GM12872 (cell line): ENCODE measurements at regions not wholly inside any gene's neighbourhood (a gene's known extent, or its start where the extent isn't known, plus 50 kb on each side); places are given as distances from the start of the nearest gene placed in this dataset.

Source experiments
- CTCF ChIP-seq: IDR thresholded peaks from 3 replicates; pipeline ENCODE4 v1.5.1; 2011; ENCODE audit warnings: low read depth, mild to moderate bottlenecking, low read length, moderate library complexity; ENCODE audit not compliant: insufficient read depth

GRCh38 chr3:152210697-152211096, 58.0 kb upstream of the MBNL1 start:
- no peak for TF ChIP-seq CTCF

GRCh38 chr3:152211655-152212054, 57.1 kb upstream of the MBNL1 start:
- no peak for TF ChIP-seq CTCF

GRCh38 chr3:152213203-152213602, 55.5 kb upstream of the MBNL1 start:
- no peak for TF ChIP-seq CTCF

GRCh38 chr3:152213938-152214337, 54.8 kb upstream of the MBNL1 start:
- no peak for TF ChIP-seq CTCF

GRCh38 chr3:152218602-152219001, 50.1 kb upstream of the MBNL1 start:
- no peak for TF ChIP-seq CTCF
